Osteoblast (primary cell): ENCODE measurements at regions not wholly inside any gene's neighbourhood (a gene's known extent, or its start where the extent isn't known, plus 50 kb on each side); places are given as distances from the start of the nearest gene placed in this dataset.

ENCODE experiments used
- DNase-seq: peaks from one replicate; pipeline ENCODE4 v3.0.0; 2011; ENCODE audit warnings: low spot score, mixed read lengths; ENCODE audit not compliant: insufficient read length; ENCODE audit errors: missing footprints
- H2AFZ ChIP-seq: 2 replicates; pipeline ENCODE4 v1.6.0; 2011; ENCODE audit warnings: mild to moderate bottlenecking, low read length
- H3K27ac ChIP-seq: 2 replicates; pipeline ENCODE4 v1.5.1; 2011; ENCODE audit warnings: mild to moderate bottlenecking, low read depth, low read length, moderate library complexity
- H3K27me3 ChIP-seq: 2 replicates; pipeline ENCODE4 v1.6.0; 2012; ENCODE audit warnings: mild to moderate bottlenecking, control low read depth, inconsistent platforms, low read length, moderate library complexity; ENCODE audit not compliant: insufficient read depth
- H3K36me3 ChIP-seq: 2 replicates; pipeline ENCODE4 v1.5.1; 2011; ENCODE audit warnings: mild to moderate bottlenecking, low read length, control low read depth, moderate library complexity; ENCODE audit not compliant: insufficient read depth
- H3K4me1 ChIP-seq: 2 replicates; pipeline ENCODE4 v1.5.1; 2011; ENCODE audit warnings: mild to moderate bottlenecking, low read length, control low read depth, moderate library complexity; ENCODE audit not compliant: insufficient read depth
- H3K4me2 ChIP-seq: 2 replicates; pipeline ENCODE4 v1.6.0; 2011; ENCODE audit warnings: mild to moderate bottlenecking, low read length; ENCODE audit not compliant: insufficient read depth
- H3K4me3 ChIP-seq: fragments of 200-600 bp; sonication (generic); 3 replicates; pipeline ENCODE4 v1.5.1; 2012; ENCODE audit warnings: mild to moderate bottlenecking, low read length, inconsistent platforms; ENCODE audit not compliant: insufficient read depth
- H3K79me2 ChIP-seq: 2 replicates; pipeline ENCODE4 v1.6.0; 2012; ENCODE audit warnings: mild to moderate bottlenecking, low read length, control low read depth, inconsistent platforms; ENCODE audit not compliant: insufficient read depth
- H3K9me3 ChIP-seq: 2 replicates; pipeline ENCODE4 v1.5.1; 2011; ENCODE audit warnings: low read depth, low read length, control low read depth
- H4K20me1 ChIP-seq: 2 replicates; pipeline ENCODE4 v1.6.0; 2012; ENCODE audit warnings: mild to moderate bottlenecking, low read length, control low read depth; ENCODE audit not compliant: insufficient read depth
- TF ChIP-seq, protein P1 (sequence below): IDR thresholded peaks from 2 replicates; pipeline ENCODE4 v1.5.1; 2011; ENCODE audit warnings: mild to moderate bottlenecking, low read depth, low read length, moderate library complexity; ENCODE audit errors: extremely low read depth

DNA sequence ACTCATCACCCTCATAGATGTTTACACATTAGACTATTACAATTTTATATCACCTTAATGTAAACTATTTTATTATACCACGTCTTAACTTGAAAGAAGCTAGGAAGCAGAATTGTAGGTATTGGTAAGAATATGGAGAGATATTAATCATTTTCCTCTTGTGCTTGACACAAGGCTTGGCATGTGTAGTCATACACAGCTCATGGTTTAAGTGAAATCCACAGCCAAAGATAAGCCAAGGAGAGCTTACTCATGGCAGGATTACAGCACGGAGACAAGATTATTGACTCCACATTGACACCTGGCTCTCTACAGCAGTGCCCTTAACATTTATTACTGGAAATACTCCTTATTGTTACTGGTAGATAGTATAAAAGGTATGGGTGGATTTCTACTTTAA lies 68.4 kb upstream of the ADGRL4 start:
- TF ChIP-seq, protein P1, sequence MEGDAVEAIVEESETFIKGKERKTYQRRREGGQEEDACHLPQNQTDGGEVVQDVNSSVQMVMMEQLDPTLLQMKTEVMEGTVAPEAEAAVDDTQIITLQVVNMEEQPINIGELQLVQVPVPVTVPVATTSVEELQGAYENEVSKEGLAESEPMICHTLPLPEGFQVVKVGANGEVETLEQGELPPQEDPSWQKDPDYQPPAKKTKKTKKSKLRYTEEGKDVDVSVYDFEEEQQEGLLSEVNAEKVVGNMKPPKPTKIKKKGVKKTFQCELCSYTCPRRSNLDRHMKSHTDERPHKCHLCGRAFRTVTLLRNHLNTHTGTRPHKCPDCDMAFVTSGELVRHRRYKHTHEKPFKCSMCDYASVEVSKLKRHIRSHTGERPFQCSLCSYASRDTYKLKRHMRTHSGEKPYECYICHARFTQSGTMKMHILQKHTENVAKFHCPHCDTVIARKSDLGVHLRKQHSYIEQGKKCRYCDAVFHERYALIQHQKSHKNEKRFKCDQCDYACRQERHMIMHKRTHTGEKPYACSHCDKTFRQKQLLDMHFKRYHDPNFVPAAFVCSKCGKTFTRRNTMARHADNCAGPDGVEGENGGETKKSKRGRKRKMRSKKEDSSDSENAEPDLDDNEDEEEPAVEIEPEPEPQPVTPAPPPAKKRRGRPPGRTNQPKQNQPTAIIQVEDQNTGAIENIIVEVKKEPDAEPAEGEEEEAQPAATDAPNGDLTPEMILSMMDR = no peak
- Histone ChIP-seq H3K27me3 (no peaks in the 10 kb centered on the region), H3K36me3 (no peaks in the 10 kb centered on the region), H3K4me1 (peaks cover 5% of the 10 kb centered on the region), H3K27ac (no peak overlapping the region), H3K4me3 (no peak overlapping the region), H3K4me2 (no peak overlapping the region), H3K79me2 (no peaks in the 10 kb centered on the region), H4K20me1 (no peaks in the 10 kb centered on the region), H2AFZ (no peak overlapping the region), H3K9me3 (no peaks in the 10 kb centered on the region)
- no peak for DNase-seq

DNA sequence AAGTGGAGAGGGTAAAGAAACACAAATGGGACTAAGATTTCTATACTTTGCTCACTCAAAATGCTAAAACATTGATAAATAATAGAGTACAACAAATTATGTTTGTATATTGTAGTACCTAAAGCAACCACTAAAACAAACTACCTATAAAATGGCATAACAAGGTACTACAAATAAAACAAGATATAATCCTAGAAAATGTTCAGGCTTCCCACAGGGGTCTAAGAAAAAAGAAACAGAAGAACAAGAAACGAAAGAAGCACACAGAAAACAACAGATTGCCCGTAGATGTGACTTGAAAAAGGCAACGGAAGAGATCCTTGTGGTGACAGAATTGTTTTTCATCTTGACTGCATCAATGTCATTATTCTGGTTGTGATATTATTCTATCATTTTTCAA lies 63.3 kb upstream of the ADGRL4 start:
- TF ChIP-seq, protein P1 = peak; percentile 5
- Histone ChIP-seq H3K27ac (no peak overlapping the region), H3K4me3 (no peak overlapping the region), H3K4me1 (no peaks in the 10 kb centered on the region), H2AFZ (no peak overlapping the region), H4K20me1 (no peaks in the 10 kb centered on the region), H3K79me2 (no peaks in the 10 kb centered on the region), H3K4me2 (no peak overlapping the region), H3K36me3 (no peaks in the 10 kb centered on the region), H3K9me3 (no peaks in the 10 kb centered on the region), H3K27me3 (no peaks in the 10 kb centered on the region)
- no peak for DNase-seq

GRCh38 chr1:79059341-79059740 lies 52.8 kb upstream of the ADGRL4 start:
- Histone ChIP-seq H3K4me3 (no peak overlapping the region), H3K79me2 (no peaks in the 10 kb centered on the region), H3K36me3 (no peaks in the 10 kb centered on the region), H3K27me3 (no peaks in the 10 kb centered on the region), H3K9me3 (no peaks in the 10 kb centered on the region), H3K4me2 (no peak overlapping the region), H4K20me1 (no peaks in the 10 kb centered on the region), H3K27ac (no peak overlapping the region), H2AFZ (no peak overlapping the region), H3K4me1 (no peaks in the 10 kb centered on the region)
- DNase-seq = no peak
- TF ChIP-seq, protein P1 = no peak
